DMS114 treated with DMSO at 0.1 percent for 48 hours (cell line): ENCODE measurements at regions not wholly inside any gene's neighbourhood (a gene's known extent, or its start where the extent isn't known, plus 50 kb on each side); places are given as distances from the start of the nearest gene placed in this dataset.

ENCODE experiments used
- DNase-seq: peaks from one replicate; lab custom pipeline; 2025; ENCODE audit not compliant: unreplicated experiment; lab: John Stamatoyannopoulos, UW

DNA sequence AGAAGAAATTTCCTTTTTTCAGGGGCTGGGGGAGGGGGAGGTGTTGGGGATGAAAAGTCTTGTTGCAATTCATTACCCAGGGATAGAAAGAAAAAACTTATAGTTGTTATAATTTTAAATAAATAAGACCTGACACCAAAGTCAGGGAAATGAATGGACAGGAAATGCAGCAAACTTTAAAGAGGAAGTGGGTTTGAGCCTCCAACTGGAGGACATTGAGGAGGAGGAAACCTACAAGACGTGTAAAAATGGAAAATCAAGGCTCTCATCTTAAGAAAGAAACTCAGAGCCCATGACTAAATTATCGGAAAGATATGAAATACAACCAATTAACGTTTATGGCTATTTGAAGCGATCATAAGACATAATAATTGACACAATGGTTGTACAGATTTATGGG lies 54.4 kb downstream of the NIBAN1 start:
- DNase-seq, result no peak

DNA sequence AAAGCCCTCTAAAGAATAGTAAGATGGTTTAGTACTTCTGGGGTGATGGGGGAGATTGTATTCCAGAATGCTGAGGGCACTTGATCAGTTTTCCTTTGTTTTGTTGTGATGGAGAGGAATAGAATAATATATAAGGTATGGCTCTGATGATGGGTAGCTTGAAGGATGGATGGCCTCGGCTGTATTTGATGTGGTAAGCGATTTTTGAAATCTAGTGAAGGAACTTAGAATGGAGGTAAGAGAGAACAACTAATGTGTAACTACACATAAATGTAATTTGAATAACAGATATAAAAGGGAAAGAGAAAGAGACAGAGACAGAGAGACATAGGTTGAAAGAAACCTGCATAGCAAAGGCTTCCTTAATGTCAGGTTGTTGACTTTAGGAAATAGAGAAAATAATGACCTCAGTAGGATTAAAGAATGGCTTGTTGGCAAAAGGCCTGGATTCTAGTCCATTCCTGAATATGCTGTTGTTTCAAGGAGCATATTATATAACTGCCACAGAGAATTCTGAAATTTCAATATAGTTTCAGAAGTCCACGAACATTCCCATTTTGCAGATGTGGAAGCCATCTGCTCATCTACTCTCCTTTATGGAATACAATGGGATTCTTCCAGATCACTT lies 58.7 kb downstream of the NIBAN1 start:
- no peak for DNase-seq

DNA sequence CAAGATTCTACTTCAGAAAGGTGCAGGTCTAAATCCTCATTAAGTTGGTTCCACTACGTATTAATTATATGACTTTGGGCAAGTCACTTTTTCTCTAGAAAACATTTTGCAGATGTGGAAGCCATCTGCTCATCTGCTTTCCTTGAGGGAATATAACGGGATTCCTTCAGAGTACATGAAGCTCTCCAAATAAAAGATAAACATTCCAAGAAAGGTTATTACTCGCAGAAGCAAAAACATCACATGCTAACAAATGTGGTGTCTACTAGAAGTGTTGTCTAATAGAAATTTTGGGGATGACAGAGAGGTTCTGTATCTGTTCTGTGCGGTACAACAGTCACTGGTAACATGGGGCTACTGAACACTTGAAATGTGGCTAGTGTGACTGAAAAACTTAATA lies 60.2 kb downstream of the NIBAN1 start:
- no peak for DNase-seq

DNA sequence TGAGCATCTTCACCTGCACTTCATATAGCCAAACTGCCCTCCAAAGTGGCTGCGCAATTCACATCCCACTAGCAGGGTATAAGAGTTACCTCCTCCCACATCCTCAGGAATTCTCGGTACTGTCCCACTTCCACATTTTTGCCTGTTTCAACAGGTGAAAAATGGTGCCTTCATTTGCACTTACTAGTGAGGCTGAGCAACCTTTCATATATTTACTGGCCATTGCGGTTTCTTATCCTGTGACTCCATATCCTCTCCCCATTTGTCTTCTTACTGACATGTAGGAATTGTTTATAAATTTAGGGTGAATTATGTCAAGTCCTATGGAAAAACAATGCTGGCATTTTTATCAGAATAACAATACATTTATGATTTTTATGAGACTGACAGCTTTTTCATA lies 61.9 kb downstream of the NIBAN1 start:
- no peak for DNase-seq

DNA sequence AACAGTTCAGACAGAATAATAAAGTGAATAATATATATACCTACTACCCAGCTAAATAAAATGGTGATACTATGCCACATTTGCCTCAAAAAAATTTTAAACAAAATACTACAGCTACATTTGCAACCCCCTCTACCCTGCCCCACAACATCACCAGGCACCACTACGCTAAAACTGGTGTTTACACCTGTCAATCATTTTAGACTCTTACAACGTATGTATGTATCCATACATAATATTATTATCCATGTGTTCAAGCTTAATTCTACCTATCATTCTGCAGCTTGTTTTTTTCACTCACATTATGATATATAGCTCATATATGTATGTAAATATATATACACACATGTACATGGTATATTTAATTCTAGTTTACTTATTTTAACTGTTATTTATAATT lies 62.5 kb downstream of the NIBAN1 start:
- no peak for DNase-seq

DNA sequence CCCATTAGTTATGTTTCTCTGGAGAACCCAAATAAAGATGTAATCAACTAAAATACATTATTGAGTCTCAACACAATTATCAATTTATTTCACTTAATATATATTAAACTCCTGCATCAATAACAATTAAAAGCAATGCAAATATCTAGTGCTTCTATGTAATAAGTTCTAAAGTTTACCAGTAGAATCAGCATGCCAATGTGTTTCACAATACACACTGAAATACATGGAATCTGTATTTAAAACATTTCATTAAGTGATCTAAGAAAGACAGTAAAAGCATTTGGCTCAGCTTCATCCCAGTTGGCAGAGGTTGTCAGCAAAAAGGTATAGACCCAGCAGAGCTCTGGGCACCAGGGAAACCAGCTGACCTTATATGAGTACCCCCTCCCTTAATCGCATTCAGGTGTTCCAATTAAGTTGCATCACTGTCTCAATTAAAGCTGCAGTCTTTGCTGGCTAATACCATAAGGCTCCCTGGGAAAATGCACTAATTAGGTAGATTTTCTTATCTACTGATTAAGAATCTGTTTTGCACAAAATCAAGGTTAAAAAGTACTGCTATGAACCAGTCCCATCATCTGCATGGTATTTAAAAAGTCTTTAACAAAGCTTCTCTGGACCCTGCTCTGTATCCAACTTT lies 63.1 kb downstream of the NIBAN1 start:
- no peak for DNase-seq

DNA sequence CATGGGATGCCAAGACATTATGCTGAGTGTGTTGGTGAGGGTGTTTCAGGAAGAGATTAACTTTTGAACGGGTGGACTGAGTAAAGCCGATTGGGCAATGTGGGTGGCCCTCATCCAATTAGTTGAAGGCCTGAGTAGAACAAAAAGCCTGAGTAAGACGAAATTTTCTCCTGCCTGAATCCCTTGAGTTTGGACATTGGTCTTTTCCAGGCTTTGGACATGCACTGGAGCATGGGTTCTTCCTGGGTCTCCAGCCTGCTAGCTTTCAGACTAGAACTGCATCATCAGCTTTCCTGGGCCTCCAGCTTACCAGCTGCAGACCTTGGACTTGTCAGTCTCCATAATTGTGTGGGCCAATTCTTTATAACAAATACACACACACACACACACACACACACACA lies 63.6 kb downstream of the NIBAN1 start:
- DNase-seq, result no peak

DNA sequence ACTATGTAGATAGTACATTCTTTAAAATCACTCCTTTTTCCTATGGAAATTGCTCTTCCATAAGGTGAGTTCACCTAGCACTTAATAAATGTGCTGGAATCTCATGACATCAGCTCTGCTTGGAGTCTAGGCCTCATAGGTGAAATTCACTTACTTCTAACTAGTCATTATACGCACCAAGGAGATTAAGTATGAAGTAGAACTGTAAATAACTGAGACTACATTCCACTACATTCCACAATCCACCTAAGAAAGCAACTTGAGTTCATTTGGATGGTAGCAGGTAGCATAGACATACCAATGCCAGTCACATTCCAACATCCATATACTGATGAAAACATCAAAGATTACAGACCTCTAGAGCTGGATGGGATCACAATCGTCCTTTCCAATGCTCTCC lies 64.3 kb downstream of the NIBAN1 start:
- no peak for DNase-seq

DNA sequence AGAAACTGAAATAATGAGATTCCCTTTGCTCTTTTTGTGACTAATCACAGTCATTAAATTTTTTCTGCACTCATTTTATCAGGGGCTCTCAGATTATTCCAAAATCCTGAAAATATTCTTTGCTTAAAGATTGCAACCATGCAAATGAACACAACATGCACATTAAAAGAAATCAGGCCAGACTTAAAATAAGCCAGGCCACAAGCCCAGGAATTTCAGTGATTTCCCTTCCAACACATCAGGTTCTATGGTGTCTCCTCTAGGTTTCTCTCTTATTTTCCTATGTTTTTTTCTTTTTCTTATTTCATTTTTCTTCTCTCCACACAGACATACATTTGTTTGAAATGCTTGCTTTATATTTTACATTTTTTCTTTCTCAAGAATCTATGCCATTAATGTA lies 65.3 kb downstream of the NIBAN1 start:
- no peak for DNase-seq

DNA sequence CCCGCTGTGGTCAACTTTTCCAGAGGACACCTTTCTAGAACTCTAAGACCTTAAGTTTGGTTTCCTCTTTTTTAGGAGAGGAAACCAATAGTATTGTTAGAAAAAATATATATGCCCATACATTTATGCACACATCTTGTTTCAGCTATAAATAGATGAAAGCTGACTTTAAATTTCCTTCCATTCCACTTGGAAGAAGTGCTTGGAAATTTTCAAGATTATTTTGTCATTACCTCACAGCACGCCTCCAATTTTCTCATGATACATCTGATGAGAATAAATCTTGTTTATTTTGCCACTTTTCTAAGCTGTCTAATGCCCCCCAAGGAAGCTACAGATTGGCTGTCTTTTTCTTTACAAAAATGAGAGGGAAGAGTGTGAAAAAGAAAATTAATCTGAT lies 65.8 kb downstream of the NIBAN1 start:
- DNase-seq, result no peak

DNA sequence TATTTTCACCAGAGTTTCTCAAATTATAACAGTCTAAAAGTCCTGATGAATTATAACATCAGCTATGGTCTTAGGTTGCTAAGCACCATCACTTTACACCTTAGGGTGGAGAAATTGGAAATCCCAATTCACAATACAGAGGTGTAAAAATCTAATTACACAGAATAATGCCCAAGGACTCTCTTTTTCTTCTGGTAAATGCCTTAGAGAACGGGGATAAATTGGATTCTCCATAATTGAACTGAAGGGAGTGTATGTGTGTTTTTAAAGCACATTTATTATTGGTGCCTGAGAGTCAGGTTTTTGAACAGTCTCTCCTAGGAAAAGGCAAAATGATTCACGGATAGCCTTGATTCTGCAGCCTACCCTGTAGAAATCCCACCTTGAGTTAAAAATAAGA lies 66.8 kb downstream of the NIBAN1 start:
- DNase-seq, result no peak

DNA sequence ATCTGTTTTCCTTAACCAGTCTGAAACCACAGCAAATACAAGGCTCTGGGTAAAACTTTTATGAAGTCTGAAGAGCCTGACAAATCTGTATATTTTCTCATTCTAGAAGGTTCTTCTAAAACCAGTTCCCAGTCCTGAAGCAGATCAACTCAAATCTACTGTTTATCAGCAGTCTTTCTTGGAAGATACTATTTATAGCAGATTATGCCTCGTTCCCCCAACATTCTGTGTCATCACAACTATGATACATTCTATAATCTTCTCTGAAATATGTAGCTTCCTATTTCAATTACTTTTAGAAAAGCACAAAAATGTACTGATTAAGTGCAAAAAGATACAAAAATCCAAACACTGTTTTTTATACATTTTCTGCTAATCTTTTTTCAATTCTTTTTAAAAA lies 67.5 kb downstream of the NIBAN1 start:
- no peak for DNase-seq

DNA sequence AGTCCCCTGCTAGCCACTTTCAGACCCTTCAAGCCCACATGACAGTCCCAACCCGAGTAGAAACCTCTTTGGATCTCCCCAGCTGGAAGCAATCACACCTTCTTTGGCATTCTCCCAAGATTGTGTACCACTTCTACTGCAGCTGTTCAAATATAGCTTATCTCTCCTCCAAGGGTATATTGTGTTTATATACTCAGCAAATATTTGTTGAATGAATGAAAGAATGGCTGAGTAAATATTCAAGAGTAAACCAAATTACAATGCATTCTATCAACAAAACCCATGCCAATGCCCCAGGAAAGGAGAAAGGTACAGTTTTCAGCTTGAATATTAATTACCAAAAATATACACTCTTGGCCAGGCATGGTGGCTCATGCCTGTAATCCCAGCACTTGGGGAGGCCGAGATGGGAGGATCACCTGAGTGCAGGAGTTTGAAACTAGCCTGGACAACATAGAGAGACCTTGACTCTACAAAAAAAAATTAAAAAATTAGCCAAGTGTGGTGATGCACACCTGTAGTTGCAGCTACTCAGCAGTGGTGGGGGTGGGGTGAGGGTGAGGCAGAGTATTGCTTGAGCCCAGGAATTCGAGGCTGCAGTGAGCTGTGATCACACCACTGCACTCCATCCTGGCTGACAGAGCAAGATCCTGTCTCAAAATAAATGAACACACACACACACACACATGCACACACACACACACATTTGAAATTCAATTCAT lies 68.5 kb downstream of the NIBAN1 start:
- no peak for DNase-seq

DNA sequence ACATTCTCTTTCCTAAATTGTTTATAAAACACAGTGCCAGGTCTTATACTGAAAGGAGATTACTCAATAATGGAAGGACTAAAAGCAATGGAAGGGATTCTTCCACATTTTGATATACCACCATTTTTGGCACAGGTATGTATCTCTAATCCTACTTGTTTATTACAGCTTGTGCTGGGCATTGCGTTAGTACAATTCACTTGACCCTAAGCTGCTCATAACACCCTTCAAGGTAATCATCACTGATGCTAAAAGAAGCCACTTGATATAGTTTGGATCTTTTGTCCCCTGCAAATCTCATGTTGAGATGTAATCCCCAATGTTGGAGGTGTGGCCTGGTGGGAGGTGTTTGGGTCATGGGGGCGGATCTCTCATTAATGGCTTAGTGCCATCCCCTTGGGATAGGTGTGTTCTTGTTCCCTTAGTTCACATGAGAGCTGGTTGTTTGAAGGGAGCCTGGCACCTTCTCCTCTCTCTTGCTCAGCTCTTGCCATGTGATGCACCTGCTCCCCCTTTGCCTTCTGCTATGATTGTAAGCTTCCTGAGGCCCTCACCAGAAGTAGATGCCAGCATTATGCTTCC lies 71.1 kb downstream of the NIBAN1 start:
- no peak for DNase-seq

DNA sequence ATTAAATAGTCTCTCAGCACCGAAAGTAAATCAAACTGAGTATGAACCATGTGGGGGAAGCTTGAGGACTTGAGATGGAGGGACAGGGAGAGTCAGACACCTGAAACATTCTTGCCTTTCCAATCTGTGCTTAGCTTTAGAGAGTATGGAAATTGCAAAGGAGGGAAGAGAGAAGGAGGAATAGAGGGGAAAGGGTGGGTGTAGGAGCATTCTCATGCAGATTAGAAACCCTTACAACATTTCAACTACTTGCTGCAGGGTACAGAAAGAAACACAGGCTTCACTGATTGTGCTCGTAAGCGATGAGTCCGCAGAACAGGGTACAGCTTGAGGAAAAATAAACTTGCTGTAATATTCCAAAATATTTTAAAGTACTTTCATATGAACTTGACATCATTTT lies 73.8 kb downstream of the NIBAN1 start:
- DNase-seq, result no peak

DNA sequence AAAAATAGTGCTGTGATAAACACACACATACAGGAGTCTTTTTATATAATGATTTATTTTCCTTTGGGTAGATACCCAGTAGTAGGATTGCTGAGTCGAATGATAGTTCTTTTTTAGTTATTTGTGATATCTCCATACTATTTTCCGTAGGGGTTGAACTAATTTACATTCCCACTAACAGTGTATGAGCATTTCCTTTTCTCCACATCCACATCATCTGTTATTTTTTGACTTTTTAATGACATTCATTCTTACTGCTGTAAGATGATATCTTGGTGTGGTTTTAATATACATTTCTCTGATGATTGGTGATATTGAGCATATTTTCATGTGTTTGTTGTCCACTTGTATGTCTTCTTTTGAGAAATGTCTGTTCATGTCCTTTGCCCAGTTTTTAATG lies 78.3 kb downstream of the NIBAN1 start:
- no peak for DNase-seq

DNA sequence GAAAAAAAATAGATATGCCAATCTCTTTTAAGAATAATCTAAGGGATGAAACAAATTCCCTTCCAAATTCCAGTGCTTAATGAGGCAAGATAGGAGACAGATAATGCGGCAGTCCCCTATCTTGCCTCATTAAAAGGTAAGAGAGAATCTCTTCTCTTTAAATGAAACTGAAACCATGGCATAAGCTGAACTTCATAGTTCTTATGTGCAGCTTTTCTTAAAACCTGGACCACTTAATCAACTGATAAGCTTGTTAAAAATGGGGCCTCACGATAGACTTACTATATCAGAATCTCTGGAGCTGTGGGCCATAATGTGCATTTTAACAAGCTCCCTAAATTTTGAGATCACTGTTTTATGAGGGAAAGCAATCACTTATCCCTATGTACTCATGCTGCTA lies 79.2 kb downstream of the NIBAN1 start:
- DNase-seq, result no peak

DNA sequence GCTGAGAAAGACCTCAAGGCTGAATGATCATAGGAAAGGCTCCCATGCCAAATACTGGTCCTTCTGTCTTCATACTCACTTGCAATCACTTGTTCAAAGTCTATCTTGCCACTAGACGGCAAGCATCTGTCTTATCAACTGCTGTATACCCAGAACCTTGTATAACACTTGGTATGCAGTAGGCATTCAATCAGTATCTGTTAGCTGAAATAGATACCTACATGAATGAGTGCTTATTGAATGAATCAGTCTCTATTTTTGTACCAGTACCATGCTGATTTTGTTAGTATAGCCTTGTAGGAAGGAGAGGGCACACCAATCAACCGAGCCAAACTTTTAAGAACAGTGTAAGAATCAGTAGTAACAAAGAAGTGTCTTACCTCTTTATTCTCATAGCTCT lies 80.6 kb downstream of the NIBAN1 start:
- DNase-seq, result no peak

DNA sequence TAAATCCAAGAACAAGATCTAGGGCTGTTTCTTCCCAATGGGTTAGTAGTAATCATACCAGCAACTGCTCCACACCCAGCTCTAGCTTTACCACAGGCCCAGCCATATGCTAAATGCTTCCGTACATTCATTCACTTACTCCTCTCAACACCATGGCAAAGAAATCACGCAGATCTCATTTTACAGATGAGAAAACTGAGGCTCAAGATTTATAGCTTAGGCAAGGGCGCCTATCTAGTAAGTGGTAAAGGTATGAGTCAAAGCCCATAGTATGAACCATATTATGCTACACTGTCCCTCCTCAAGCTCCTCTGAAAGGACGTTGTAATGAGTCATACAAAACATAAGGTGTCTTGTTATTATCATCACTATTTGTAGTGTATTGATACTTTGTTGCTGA lies 82.2 kb downstream of the NIBAN1 start:
- no peak for DNase-seq

DNA sequence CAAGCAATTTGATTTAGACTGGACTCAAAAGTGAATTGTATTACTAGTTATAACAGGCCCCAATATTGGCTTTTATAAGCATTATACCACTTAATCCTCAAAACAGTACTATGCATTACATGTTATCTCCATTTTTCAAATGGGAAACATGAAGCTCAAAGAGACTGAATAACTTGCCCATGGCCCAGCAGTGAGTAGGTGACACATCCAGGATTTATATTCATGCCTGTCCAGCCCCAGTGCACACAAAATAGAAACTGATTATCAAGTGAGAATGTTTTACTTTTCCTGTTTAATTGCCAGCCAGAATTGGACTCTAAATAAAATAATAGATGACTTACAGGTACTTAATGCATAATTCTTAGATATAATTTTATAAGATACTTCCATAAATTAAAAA lies 82.9 kb downstream of the NIBAN1 start:
- DNase-seq, result no peak

DNA sequence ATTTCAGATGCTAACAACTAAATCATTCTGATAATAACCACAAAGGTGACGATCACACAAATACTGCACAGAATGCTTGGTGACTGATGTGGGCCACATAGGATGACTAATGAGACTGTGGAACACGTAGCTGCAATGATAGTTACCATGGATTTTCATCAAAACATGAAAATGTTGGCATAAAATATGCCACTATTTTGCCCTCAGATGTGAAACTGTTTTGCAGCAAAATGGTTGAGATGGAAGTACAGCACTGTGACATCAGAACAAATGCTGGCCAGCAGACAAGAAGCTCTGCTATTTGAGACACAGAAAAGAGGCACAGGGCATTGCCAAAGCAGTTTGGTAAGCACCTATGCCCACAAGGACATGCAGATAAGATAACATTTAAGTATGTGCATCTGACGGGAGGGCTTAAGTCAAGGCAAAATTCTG lies 83.8 kb downstream of the NIBAN1 start:
- DNase-seq, result no peak

DNA sequence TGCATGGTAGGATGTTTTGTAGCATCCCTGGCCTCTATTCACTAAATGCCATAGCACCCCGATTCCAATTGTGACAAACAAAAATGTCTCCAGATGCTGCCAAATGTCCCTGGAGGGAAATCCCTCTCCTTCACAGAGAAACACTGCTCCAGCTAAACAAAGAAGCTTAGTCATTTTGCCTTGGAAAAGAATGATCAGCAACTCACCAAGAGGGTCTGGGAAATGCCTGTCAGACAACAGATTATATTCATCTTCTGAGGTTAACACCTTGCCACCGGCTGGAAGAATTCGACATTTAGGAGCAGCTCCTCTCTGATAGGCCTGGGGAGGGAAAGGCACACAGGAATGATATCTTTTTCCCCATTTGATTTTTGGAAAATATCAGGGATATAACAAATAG lies 84.4 kb downstream of the NIBAN1 start:
- DNase-seq, result no peak
